HG03039 (cell line): ENCODE measurements at regions not wholly inside any gene's neighbourhood (a gene's known extent, or its start where the extent isn't known, plus 50 kb on each side); places are given as distances from the start of the nearest gene placed in this dataset.
"Not testable (repeated sequence)": the region's sequence is repeated elsewhere in the genome, so short reads cannot be mapped to it uniquely, and the experiment has no call there.

Source experiments
- ATAC-seq: cut with Tn5 transposase; IDR thresholded peaks from one replicate; pipeline ENCODE4 v1.9.1; 2021; ENCODE audit warnings: mild to moderate bottlenecking, moderate library complexity; ENCODE audit not compliant: unreplicated experiment

DNA sequence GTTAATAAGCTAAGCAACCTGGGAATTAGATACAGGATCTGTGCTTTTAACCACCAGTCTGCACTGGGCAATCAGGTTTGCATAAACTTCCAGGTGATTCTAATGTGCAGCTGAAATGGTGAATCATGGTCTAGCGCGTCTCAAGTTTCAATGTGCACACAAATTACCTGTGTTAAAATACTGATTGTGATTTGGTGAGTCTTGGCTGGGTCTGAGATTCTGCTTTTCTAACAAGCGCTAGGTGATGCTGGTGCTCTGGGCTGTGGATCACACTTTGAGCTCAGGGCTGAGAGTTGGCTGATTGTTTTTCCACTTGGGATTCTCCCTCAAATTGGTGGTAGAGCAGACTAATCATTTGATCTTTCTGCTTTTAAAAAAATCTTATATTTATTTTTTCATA lies 124.8 kb downstream of the C12orf75 start:
- ATAC-seq = no peak

DNA sequence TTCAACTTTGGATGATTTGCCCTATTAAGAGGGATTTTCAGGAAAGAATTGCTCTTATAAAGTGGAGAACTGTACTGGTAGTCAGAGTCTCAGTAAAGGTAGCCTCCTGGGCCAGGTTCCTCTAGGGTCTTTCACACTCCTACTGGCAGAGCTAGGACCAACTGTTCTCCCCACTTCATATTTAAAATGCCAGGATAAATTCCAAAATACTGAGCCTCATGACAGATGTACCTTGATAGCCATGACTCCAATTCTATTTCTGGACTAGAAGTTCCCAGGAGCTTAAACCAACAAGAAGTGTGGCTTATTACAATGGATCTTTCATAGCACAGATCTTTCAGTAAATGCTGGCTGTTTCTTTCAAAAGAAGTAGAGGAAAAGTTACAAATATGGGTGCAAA lies 126.5 kb downstream of the C12orf75 start:
- ATAC-seq = no peak

DNA sequence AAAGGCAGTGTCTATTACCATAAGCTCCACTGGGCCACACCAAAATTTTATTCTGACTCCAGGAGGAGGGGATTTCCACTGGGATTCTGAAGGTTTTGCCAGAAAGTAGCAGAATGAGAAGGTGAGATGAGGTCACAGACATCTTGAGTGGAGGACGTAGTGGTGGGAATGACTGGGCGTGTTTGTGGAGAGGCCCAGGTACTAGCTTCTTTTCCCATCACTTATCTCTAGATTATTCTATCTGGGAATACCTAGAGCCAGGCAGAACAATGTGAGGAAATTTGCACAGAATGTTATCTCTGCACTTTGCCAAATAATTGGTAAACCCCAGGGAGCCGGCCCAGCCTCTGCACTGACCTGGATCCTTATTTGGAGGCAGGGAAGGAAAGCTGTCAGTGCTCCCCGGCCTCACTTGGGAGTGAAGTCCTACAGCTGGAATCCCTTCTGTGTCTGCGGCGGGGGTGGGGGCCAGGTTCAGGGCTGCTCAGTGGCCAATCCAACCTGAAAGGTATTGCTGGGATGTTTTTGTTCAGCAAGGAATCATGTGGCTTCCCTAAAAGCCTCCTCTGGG lies 129.4 kb downstream of the C12orf75 start:
- no peak for ATAC-seq

DNA sequence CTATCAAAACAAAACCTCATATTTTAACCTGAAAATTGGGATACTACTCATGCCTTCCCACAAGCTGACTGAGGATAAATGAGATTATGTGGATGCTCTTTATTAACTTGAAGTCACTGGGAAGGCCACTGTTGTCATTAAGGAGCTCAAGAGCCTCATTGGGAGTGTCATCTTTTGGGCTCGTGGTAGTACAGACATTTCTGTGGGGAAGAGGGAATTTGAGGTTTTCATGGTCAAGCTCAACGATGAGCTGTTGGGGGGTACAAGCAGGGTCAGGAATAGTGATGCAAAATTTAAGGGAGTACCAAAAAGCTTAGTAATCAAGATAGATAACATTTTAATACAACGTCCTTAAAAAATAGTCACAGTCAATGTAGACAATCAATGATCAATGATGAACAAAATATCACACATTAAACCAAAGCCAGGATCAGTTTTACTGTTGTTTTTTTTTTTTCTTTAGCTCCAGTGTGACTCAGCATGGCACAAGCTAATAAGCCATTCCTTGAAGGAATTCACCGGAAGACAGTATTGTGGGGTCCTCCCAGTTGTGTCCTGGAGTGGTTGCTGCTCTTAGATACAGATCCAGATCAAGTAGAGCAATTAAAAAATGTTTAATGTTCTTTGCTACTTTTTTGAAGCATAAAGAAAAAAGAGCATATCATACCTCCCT lies 130.9 kb downstream of the C12orf75 start:
- no peak for ATAC-seq

DNA sequence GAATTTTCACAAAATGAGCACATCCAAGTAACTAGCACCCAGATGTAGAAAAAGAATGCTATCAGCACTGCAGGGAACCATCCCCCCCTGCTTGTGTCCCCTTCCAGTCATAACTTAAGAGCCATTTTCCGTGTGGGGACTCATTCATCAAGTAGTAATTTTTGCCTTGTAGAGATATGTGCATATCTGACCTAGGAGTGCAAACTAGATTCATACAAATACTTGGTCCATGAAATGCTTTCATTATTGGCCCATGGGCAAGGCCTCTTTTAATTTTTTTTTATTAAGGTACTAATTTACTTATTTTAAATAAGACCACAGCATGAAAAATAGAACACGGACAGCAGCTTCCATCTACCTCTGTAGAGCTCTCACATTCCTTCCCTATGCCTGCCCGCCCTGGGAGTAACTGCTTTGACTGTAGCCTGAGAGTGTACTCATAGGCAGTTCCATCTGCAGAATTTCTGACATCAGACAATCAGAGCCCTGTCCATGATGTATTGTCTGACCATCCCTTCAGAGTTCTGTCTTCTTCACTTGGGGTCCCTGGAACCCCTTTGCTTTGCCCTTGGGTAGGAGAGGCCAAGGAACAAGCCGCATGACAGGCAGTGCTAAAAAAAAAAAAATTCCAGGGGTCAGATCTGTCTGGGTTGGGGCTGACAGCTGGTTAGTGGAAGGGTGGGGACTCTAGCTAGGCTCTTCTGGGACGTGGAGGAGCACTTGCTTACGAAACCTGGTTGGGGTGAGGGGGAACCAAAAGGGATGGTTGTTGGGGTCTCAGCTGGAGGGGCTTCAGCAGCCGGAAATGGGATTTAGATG lies 131.7 kb downstream of the C12orf75 start:
- ATAC-seq = no peak

DNA sequence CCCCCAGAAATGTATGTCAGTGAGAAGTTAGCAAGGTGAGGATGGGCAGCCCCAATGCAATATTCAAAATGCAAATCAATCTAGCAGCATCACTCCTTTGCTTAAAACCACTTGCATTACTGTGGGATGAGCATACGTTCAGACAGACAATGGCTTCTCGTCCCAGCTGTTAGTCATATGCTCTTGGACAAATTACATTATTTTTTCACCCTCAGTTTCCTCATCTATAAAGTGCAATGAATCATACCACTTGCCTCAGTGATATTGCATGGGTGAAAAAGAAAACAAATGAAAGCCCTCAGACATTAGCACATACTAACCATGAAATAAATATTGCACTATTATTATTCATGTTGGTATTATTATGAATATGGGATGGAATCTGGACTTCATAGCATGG lies 132.3 kb downstream of the C12orf75 start:
- no peak for ATAC-seq

DNA sequence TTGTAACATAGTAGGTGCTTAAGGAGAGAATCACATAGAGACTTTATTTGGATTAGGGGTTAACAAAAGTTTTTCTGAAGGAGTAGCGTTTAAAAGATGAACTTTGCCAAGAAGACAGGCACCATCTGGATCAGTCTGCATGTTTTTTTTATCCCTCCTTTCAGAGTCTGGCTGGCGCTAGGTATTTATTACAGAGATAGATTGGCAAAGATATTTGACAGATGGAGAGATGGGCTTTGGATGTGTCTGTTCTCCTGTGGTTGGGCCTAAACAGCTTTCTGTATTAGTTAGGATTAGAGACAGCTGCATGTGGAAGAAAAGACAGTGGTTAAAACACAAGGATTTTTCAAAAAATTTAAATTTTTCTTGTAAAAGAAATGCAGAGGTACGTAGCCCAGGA lies 133.9 kb downstream of the C12orf75 start:
- ATAC-seq = no peak

DNA sequence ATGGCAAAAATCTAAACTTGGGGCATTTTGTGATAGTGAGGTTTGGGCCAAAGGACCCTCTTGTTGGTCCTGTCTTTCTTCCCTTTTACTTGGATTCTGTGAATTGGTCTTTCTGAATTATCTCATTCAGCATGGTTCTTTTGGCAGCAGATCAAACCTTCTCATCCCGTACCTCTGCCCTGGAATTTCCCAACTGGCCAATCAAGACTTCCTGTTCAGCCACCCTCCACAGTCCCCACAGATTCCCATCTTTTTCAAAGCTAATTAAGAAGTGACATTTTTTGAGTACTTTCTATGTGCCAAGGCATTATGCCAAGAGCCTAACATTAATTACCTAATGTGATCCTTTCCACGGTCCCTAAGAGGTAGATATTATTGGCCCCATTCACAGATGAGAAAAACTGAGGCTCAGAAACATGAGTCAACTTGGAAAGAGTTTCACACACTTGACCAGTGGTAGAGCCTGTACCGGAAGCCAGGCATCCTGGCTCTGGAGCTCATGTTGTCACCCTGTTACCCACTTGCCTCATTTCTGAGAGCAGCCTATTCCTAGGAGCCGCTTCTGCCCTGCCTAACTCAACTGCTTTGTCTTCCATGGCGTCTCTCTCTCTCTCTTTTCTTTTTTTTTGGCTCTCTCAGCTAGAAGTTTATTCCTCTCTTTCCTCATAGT lies 135.9 kb downstream of the C12orf75 start:
- no peak for ATAC-seq

DNA sequence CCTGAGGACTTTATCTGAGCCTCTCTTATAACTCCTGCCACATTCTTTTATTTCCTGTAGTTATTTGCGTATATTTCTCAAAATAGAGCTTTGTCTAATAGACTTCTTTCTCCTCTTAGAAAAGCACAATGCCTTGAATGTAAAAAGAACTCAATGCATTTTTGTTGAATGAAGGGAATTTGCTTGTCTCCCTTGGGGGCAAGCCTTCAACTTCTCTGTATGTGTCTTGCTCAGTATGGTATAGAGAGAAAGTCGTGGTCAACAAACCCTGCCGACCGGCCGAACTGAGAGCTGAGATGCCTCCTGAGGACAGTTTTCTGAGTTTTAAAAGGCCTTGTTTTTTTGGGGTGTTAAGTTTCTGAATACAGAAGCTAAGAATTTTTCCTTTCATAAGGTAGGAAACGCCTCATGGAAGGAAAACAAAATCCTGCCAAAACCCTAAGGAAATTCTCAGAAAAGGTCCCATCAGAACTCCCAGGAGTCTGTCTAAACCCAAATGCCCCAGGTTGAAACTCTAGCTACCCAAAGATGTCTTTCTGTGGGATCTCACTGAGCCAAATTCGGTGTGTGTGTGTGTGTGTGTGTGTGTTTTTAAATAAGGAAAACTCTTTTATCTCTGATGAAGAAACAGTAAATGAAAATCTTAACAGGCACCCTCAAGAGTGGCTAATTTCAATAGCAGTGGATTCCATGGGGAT lies 136.6 kb downstream of the C12orf75 start:
- no peak for ATAC-seq

DNA sequence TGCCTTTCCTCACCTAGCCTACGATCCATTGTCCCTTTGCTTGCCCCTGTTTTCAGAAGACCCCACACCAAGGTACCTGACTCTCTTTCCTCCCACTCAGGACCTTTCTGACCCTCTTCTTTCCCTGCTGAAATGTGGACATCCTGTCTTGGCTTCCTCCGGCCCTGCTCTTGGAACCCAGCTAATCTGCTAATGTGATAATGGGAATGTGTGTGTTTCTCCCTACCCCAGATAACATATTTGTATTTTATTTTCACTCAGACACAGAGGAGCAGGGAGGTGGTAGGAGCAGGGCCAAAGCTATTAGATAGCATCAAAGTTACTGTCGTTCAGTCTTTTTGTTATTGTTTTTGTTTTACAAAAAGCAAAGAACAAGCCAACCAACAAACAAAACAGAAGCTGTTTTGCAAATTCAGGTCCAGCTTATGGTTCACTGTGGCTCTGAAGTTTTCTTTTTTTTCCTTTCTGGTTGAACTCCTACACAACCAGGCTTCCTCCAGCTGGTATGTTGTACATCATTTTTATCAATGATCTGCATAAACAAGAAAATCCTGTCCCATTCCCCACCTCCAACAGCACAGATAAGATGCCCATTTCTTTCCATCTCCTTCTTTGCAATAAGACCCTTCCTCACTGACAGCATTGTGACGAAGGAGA lies 137.3 kb downstream of the C12orf75 start:
- ATAC-seq = no peak

DNA sequence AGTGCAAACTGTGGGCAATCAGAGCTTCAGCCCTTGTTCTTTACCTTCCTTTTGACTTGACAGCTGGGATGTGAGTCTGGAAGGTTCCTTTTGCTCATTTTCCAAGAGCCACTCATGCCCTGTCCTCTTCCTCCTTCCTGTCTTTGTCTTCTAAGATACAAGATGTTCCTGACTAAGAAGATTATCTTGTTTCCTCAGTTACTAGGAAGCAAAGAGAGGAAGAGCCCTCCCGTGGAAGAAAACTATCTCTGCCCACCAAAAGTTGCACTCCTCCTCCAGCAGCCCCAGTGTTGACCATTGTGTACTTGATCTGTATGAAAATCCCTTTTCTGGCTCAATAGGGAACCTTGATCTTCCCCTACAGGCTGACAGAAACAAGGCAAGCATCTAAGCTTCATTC lies 138.0 kb downstream of the C12orf75 start:
- ATAC-seq = no peak

DNA sequence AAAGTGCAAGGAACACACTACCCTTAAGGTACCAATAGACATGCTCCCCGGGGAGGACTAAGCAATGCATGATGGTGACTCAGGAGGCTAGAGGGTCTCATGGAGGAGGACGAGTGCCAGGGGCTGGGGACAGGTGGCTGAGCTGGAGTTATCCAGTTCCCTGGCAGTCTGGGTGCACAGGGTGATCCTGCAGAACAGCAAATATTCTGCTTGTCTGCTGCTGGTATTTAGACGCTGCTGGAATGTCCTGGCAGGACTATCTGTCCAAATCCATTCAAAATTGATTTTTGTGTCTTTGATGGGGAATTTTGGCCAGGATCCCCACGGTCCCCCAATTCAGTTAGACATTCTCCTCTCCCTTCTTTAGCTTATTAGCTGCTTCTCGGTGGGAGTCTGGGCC lies 138.7 kb downstream of the C12orf75 start:
- ATAC-seq = no peak

DNA sequence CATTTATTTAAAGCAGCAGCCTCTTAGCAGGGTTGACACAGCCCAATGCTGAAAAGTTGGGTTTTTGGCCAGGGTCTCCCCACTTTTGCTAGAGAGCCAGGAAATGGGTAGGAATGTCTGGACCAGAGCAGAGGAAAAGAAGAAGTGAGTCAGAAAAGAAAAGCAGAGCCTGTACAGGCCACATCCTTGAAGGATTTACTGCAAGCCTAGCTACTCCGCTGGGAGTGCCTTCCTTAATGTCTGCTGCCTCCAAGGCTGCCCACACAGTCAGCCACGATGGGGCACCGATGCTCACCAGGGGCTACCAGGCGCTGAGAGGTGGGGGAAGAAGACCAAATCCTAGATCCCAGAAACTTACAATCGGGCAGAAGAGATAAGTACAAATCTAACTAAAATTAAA lies 139.2 kb downstream of the C12orf75 start:
- ATAC-seq = no peak

DNA sequence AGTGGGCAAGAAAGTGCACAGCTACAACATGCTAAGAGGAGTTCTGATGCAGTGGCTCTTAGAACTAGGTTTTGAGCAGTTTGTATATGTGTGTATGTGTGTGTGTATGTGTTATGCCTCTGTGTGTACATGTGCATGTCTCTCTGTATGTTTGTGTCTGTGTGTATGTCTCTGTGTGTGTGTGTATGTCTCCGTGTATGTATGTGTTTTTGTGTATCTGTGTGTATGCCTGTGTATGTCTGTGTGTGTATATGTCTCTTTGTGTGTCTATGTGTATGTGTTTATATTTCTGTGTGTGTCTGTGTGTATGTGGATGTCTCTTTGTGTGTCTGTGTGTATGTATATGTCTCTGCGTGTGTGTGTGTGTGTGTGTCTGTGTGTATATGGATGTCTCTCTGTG lies 139.6 kb downstream of the C12orf75 start:
- no peak for ATAC-seq

DNA sequence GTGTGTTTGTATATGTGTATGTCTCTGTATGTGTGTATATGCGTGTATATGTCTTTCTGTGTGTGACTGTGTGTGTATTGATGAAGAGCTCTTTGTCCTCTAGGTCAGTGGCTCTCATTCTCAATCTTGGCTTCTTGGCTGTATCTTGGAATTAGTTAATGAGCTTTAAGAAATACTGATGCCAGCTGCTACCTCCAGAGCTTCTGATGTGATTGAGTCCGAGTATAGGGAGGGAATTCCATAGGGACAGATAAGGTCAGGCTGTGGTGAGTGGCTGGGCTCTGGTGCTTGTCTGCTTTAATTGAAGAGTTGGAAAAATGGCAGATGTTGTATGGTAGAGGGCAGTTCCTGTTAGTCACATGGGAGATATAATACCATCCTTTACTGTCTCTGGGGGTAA lies 140.1 kb downstream of the C12orf75 start:
- ATAC-seq = no peak

DNA sequence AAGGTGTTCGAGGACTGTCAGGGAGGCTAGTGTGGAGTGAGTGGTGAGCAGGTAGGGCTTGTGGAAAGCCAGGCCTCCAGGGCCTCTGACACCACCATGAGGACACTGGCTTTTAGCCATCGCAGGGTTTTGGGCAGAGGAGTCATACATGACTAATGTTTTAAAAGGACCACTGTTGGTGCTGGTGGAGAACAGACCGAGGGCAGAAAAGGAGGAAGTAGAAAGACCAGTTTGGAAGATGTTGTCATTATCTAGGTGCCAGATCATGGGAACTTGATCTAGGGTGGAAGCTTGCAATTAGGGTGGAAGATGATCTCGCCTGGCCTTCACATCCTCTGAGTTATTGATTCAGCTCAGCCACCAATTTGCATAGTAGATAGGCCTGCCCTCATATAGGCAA lies 144.2 kb downstream of the C12orf75 start:
- ATAC-seq = no peak

DNA sequence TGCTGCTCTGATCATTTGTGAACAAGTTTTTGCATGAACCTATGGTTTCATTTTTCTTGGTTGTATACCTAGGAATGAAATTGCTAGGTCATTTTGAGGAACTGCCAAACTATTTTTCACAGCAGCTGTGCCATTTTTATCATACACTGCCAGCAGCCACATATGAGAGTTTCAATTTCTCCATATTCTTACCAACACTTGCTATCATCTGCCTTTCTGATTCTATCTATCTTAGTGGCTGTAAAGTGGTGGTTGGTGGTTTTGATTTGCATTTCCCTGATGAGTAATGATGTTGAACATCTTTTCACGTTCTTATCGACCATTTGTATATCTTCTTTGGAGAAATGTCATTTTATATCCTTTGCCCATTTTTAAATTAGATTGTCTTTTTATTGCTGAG lies 146.1 kb downstream of the C12orf75 start:
- peak; percentile 53 for ATAC-seq

DNA sequence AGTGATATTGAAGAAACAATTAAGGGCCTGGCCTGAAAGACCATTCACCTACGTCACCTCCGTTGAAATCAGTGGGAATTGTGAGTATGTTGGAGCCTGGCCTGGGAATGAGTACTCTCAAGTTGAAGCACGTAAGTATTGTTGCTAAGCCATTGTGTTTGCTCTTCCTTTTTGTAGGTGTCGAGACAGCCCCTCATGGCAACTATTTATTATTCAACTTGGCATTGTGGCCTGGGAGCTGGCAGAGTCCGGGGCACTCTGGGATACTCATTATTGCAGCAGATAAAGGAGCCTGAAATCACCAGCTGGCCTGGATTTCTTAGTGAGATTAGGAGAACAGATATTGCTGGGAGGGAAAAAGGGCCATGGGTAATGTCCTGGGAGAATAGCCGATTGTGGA lies 147.4 kb downstream of the C12orf75 start:
- ATAC-seq = no peak

DNA sequence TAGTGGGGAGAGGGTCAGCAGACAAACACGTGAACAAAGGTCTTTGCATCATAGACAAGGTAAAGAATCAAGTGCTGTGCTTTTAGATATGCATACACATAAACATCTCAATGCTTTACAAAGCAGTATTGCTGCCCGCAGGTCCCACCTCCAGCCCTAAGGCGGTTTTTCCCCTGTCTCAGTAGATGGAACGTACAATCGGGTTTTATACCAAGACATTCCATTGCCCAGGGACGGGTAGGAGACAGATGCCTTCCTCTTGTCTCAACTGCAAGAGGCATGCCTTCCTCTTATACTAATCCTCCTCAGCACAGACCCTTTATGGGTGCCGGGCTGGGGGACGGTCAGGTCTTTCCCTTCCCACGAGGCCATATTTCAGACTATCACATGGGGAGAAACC lies 148.3 kb downstream of the C12orf75 start:
- ATAC-seq = not testable (repeated sequence)

DNA sequence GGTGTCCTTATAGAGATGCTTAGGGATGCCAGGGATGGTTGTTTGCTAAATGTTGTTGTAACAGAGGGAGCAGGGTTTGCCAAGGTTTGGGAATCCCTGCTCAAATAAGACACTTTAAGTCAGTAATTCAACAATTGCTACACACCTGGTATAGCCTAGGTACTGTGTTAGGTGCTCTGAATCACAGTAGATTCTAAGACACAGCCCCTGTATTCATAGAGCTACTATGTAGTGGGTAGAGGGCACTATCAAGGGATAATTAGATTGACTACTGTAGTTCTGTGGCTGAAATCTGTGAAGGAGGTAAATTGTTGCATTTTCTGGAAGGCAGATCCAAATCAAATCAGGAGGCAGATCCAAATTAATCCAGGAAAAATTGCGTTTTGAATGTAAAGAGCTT lies 149.2 kb downstream of the C12orf75 start:
- ATAC-seq = no peak

DNA sequence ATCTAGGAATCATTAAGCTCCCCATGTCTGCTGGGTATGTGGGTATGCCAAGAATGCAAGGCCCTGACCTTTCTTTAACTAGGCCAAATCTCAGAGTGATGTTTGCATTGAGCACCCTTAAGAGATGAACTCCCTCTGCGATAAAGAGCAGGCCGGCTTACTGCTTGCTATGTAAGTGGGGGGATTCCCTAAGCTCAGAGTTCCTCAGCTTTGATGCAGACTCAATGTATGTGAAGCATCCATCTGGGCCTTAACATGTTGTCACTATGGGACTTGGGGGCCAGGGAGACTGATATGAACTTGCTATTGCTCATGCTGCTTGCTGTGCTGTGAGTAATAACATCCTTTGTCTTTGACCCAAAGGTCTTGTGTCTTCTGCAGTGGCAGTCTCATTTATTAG lies 149.7 kb downstream of the C12orf75 start:
- ATAC-seq = no peak
